D721Med (cell line): ENCODE measurements at regions not wholly inside any gene's neighbourhood (a gene's known extent, or its start where the extent isn't known, plus 50 kb on each side); places are given as distances from the start of the nearest gene placed in this dataset.

Source experiments
- DNase-seq: peaks from one replicate; pipeline ENCODE4 v3.0.0; 2011; ENCODE audit warnings: low spot score; ENCODE audit not compliant: insufficient read length
- FAIRE-seq: peaks from 2 replicates; lab custom pipeline; 2011; peaks lifted over from hg19 to GRCh38; lab: Jason Lieb, UNC
- TF ChIP-seq, protein P1 (sequence below): IDR thresholded peaks from 2 replicates; pipeline ENCODE4 v1.5.1; 2012; ENCODE audit warnings: mild to moderate bottlenecking, control low read depth; ENCODE audit not compliant: insufficient read depth; ENCODE audit errors: missing control alignments

DNA sequence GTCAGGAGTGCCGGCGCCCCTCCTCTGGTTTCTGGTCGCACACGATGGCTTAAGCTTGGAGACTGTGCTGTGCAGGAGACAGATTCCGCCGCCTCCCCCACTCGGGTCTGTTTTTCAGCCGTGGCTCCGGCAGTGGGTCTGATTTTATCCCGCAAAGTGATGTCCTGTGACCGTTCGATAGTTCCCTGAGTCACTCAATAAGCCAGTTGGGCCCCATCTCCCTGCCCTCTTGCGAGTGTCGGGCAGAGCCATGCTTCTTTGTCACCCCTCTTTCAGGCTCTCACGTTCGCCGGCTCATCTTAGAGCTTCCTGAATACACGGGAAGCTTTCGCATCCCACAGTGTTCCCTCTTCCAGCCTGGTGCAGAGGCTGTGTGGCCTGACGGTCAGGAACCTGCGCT lies 127.8 kb upstream of the RFLNA start:
- TF ChIP-seq, protein P1, sequence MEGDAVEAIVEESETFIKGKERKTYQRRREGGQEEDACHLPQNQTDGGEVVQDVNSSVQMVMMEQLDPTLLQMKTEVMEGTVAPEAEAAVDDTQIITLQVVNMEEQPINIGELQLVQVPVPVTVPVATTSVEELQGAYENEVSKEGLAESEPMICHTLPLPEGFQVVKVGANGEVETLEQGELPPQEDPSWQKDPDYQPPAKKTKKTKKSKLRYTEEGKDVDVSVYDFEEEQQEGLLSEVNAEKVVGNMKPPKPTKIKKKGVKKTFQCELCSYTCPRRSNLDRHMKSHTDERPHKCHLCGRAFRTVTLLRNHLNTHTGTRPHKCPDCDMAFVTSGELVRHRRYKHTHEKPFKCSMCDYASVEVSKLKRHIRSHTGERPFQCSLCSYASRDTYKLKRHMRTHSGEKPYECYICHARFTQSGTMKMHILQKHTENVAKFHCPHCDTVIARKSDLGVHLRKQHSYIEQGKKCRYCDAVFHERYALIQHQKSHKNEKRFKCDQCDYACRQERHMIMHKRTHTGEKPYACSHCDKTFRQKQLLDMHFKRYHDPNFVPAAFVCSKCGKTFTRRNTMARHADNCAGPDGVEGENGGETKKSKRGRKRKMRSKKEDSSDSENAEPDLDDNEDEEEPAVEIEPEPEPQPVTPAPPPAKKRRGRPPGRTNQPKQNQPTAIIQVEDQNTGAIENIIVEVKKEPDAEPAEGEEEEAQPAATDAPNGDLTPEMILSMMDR: no peak
- FAIRE-seq (no peak), DNase-seq (no peak)

DNA sequence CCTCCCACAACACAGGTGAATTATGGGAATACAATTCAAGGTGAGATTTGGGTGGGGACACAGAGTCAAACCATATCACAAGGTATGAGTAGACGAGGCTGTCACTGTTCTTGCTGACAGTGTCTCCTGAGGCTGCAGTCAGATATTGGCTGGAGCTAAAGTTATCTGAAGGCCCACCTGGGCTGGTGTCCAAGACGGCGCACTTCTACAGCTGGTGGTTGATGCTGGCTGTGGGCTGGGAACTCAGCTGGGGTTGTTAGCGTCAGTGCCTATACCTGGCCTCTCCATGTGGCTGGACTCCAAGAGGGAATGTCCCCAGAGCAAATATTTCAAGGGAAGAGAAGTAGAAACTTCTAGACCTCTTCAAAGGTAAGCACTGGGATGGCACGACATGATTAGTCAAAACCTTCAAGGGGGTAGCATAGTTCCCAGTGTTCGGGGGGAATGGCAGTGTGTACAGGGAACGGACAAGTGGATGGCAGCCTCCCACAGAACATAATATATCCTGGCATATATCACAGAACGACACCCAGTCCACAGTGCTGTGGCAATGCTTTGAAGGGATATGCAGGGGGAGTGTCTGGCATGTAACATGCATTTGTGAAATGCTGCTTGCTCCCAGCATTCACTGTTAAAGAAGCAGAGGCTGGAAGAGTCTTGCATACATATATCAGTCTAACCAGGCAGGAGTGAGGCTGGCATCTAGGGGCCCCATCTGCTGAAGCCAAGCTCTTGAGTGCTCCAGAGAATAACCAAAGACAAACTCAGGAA lies 126.7 kb upstream of the RFLNA start:
- FAIRE-seq (no peak), DNase-seq (no peak)
- TF ChIP-seq, protein P1: no peak

DNA sequence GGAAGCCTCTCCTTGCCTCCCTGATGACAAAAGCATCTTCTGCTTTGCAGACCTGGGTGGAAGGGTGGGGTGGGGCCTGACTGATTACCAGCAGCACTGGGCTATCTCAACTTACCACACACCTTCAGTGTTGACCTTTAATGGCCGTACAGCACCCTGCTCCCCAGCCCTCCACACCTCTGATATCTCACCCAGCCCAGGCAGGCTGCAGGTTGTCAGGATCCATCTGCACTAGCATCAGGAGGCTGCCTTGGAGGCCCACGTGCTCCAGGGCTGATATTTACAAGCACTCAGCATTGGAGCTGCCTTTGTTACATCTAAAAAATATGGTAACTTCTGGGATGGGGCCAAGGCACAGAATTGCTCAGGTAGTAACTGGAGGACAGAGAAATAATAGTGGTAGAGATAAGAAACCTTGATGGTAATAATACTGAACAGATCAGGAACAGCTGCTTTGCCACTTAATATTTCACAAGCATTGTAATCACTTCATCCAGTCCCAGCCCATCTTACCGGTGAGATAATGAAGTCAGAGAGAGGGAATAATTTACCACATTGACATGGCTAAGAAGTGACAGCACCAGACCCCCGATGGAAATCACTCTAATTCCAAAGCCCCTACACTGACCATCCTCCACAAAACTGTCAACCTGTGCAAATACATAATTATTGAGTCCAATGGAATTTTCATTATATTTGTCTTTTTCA lies 125.2 kb upstream of the RFLNA start:
- no peak for DNase-seq
- no peak for FAIRE-seq

DNA sequence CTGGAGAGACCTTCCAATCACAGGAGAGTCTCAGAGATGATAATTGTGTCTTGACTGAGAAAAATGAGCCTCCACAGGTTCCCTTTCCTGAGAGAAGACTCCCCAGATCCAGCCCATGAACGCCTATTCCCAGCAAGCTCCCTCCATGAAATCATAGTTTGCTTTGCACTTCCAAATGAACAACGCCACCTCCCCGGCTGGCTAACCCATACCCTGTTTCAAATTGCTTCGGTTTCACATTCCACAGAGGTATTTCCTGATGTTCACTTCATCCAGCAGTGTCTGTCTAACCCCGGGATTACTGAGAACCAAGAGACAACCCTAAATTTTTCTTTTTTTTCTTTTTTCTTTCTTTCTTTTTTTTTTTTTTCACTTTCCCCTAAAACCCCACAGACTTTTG lies 124.1 kb upstream of the RFLNA start:
- FAIRE-seq: no peak
- TF ChIP-seq, protein P1: no peak
- DNase-seq: no peak

More for the DNA sequence above, 125.2 kb upstream of the RFLNA start:
- TF ChIP-seq, protein P1: no peak

DNA sequence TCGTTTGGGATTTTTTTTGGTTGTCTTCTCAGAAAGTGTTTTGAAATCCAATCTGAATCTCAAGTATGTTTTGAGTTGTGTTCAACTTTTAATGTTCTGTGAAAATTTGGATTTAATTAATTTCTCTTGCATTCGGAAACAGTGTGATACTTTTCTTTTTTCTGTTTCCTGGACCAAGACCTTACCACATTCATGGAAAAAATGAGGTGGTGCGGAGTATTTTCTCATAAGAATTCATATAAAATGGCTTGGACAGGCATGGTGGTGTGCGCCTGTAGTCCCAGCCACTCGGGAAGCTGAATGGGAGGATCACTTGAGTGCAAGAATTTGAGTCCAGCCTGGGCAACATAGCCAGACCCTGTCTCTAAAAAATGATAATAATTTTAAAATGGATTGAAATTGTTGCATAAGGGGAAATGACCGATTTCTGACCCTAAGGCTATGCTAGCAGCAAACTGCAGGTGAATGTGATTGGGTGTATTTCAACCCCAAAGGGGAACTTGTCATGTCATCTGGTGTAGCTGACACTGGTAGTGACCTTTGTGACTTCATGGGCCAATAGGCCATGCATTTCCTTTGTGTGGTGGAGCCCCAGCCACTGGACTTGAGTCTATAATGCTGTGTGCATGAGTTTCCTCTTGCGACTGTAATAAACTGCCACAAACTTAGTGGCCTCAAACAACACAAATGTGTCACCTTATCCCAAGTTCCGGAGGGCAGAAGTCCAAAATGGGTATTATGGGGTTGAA lies 123.5 kb upstream of the RFLNA start:
- FAIRE-seq (no peak), DNase-seq (no peak)
- TF ChIP-seq, protein P1: no peak

DNA sequence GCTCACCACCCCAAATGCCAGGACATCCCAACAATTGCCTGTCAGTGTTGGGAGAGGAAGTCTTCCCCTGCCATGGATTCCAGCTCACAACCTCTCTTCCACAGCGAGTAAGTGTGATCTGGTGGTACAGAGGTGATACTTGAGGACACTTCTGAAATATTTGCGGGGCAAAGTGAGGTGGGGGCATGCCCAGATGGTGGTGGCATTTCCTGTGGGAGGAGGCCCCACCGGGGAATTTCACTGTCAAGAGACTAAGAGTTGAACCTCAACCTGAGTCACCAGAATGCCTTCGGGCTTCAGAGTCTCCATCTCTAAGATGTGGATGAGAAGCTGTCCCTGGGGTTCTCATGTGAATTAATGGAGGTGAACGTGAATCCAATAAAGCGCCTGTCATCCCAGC lies 122.3 kb upstream of the RFLNA start:
- DNase-seq: no peak
- TF ChIP-seq, protein P1: no peak
- no peak for FAIRE-seq
